NCI-H146 (cell line): ENCODE measurements at regions not wholly inside any gene's neighbourhood (a gene's known extent, or its start where the extent isn't known, plus 50 kb on each side); places are given as distances from the start of the nearest gene placed in this dataset.
A peak's percentile ranks its signal among the peaks of the same experiment; 100 is the strongest.

Experiments
- DNase-seq: peaks from one replicate; lab custom pipeline; 2025; lab: John Stamatoyannopoulos, UW

GRCh38 chr3:110234831-110235230 lies 836.8 kb upstream of the NECTIN3 start:
- no peak for DNase-seq

GRCh38 chr3:110236976-110237610 lies 834.5 kb upstream of the NECTIN3 start:
- no peak for DNase-seq

- no peak for DNase-seq
Observed at GRCh38 chr3:110243081-110243480, 828.5 kb upstream of the NECTIN3 start.

GRCh38 chr3:110246796-110247376 lies 824.7 kb upstream of the NECTIN3 start:
- DNase-seq, result no peak

- no peak for DNase-seq
Observed at GRCh38 chr3:110248666-110249065, 823.0 kb upstream of the NECTIN3 start.

- DNase-seq, result no peak
Observed at GRCh38 chr3:110253794-110254193, 817.8 kb upstream of the NECTIN3 start.

GRCh38 chr3:110254591-110254990 lies 817.0 kb upstream of the NECTIN3 start:
- no peak for DNase-seq

GRCh38 chr3:110261141-110261540 lies 810.5 kb upstream of the NECTIN3 start:
- DNase-seq, result no peak

- DNase-seq, result no peak
Observed at GRCh38 chr3:110262896-110263295, 808.7 kb upstream of the NECTIN3 start.

- no peak for DNase-seq
Observed at GRCh38 chr3:110265302-110265701, 806.3 kb upstream of the NECTIN3 start.

GRCh38 chr3:110267304-110267845 lies 804.2 kb upstream of the NECTIN3 start:
- DNase-seq, result no peak

- no peak for DNase-seq
Observed at GRCh38 chr3:110272525-110272924, 799.1 kb upstream of the NECTIN3 start.

- no peak for DNase-seq
Observed at GRCh38 chr3:110291886-110292501, 779.6 kb upstream of the NECTIN3 start.

GRCh38 chr3:110293660-110294059 lies 778.0 kb upstream of the NECTIN3 start:
- no peak for DNase-seq

GRCh38 chr3:110296885-110297284 lies 774.7 kb upstream of the NECTIN3 start:
- DNase-seq, result no peak

GRCh38 chr3:110301781-110302180 lies 769.8 kb upstream of the NECTIN3 start:
- no peak for DNase-seq

GRCh38 chr3:110307065-110307809 lies 764.4 kb upstream of the NECTIN3 start:
- DNase-seq, result no peak

GRCh38 chr3:110311541-110311940 lies 760.1 kb upstream of the NECTIN3 start:
- DNase-seq, result no peak

- DNase-seq, result peak; percentile 56
Observed at GRCh38 chr3:110314512-110315114, 757.0 kb upstream of the NECTIN3 start.

- DNase-seq, result no peak
Observed at GRCh38 chr3:110318108-110318507, 753.5 kb upstream of the NECTIN3 start.

- DNase-seq, result no peak
Observed at GRCh38 chr3:110323349-110323748, 748.3 kb upstream of the NECTIN3 start.

GRCh38 chr3:110324171-110324705 lies 747.4 kb upstream of the NECTIN3 start:
- DNase-seq, result no peak
